ENCODE measurements at regions not wholly inside any gene's neighbourhood (a gene's known extent, or its start where the extent isn't known, plus 50 kb on each side); places are given as distances from the start of the nearest gene placed in this dataset.

GRCh38 chr12:91422127-91422526 lies 239.5 kb upstream of the DCN start:
- TF ChIP-seq, protein P1, sequence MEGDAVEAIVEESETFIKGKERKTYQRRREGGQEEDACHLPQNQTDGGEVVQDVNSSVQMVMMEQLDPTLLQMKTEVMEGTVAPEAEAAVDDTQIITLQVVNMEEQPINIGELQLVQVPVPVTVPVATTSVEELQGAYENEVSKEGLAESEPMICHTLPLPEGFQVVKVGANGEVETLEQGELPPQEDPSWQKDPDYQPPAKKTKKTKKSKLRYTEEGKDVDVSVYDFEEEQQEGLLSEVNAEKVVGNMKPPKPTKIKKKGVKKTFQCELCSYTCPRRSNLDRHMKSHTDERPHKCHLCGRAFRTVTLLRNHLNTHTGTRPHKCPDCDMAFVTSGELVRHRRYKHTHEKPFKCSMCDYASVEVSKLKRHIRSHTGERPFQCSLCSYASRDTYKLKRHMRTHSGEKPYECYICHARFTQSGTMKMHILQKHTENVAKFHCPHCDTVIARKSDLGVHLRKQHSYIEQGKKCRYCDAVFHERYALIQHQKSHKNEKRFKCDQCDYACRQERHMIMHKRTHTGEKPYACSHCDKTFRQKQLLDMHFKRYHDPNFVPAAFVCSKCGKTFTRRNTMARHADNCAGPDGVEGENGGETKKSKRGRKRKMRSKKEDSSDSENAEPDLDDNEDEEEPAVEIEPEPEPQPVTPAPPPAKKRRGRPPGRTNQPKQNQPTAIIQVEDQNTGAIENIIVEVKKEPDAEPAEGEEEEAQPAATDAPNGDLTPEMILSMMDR (IDR thresholded peaks at IDR 0.05): no peak
- TF ChIP-seq POLR2A (IDR thresholded peaks at IDR 0.05) (no peak), EP300 (IDR thresholded peaks at IDR 0.05) (no peak)

Data from sigmoid colon (tissue), 4 donors.